ENCODE measurements at regions not wholly inside any gene's neighbourhood (a gene's known extent, or its start where the extent isn't known, plus 50 kb on each side); places are given as distances from the start of the nearest gene placed in this dataset.

GRCh38 chrX:107502316-107502715 lies 52.9 kb downstream of the FRMPD3 start:
- Histone ChIP-seq H3K27me3 (ENCODE audit: control insufficient read depth in 4 of 4, insufficient read depth in 4 of 4, low read length in 3 of 4) (peaks cover 0 to 3% (median 0%) of the 10 kb centered on the region in 4 donors), H3K9me3 (ENCODE audit: control insufficient read depth in 4 of 4, low read length in 3 of 4) (no peaks in the 10 kb centered on the region), H3K27ac (ENCODE audit: low read depth in 1 of 2, low read length in 2 of 2) (no peak overlapping the region), H3K36me3 (ENCODE audit: control insufficient read depth in 4 of 4, insufficient read depth in 3 of 4, low read depth in 1 of 4, low read length in 3 of 4) (no peaks in the 10 kb centered on the region), H3K4me1 (ENCODE audit: control insufficient read depth in 4 of 4, insufficient read depth in 4 of 4, low read length in 3 of 4) (peaks cover 0 to 1% (median 0%) of the 10 kb centered on the region in 4 donors), H3K4me3 (ENCODE audit: low read depth in 1 of 3, low read length in 3 of 3) (no peak overlapping the region), H3K9ac (ENCODE audit: low read depth in 1 of 2, low read length in 2 of 2) (no peak overlapping the region)
- TF ChIP-seq EGR1 (IDR thresholded peaks at IDR 0.05; ENCODE audit: low read depth in 2 of 2) (no peak), ATF3 (IDR thresholded peaks at IDR 0.05) (no peak), FOXA2 (IDR thresholded peaks at IDR 0.05) (no peak), TAF1 (conservative IDR thresholded peaks at IDR 0.05) (no peak), HNF4A (conservative IDR thresholded peaks at IDR 0.05) (no peak), GABPA (IDR thresholded peaks at IDR 0.05 in 1 of 2, conservative IDR thresholded peaks at IDR 0.05 in 1 of 2) (no peak), RAD21 (IDR thresholded peaks at IDR 0.05) (no peak), REST (IDR thresholded peaks at IDR 0.05) (no peak), YY1 (IDR thresholded peaks at IDR 0.05) (no peak), SP1 (IDR thresholded peaks at IDR 0.05) (no peak), RXRA (IDR thresholded peaks at IDR 0.05) (no peak)
- DNase-seq (ENCODE audit: low spot score): no peak
- WGBS: 63% methylated on average over 4 of the region's 4 CpGs

GRCh38 chrX:107504006-107504405 lies 54.6 kb downstream of the FRMPD3 start:
- Histone ChIP-seq H3K4me1 (ENCODE audit: control insufficient read depth in 4 of 4, insufficient read depth in 4 of 4, low read length in 3 of 4) (peaks cover 0 to 1% (median 0%) of the 10 kb centered on the region in 4 donors), H3K4me3 (ENCODE audit: low read depth in 1 of 3, low read length in 3 of 3) (no peak overlapping the region), H3K36me3 (ENCODE audit: control insufficient read depth in 4 of 4, insufficient read depth in 3 of 4, low read depth in 1 of 4, low read length in 3 of 4) (no peaks in the 10 kb centered on the region), H3K9me3 (ENCODE audit: control insufficient read depth in 4 of 4, low read length in 3 of 4) (peaks cover 0 to under 1% (median 0%) of the 10 kb centered on the region in 4 donors), H3K27ac (ENCODE audit: low read depth in 1 of 2, low read length in 2 of 2) (no peak overlapping the region), H3K27me3 (ENCODE audit: control insufficient read depth in 4 of 4, insufficient read depth in 4 of 4, low read length in 3 of 4) (peaks cover 0 to 9% (median 0%) of the 10 kb centered on the region in 4 donors), H3K9ac (ENCODE audit: low read depth in 1 of 2, low read length in 2 of 2) (no peak overlapping the region)
- TF ChIP-seq NR2F2 (IDR thresholded peaks at IDR 0.05): no peak
- TF ChIP-seq REST (IDR thresholded peaks at IDR 0.05): no peak
- TF ChIP-seq TAF1 (conservative IDR thresholded peaks at IDR 0.05): no peak
- no peak for TF ChIP-seq RAD21 (IDR thresholded peaks at IDR 0.05)
- no peak for TF ChIP-seq SP1 (IDR thresholded peaks at IDR 0.05)
- no peak for TF ChIP-seq HNF4A (conservative IDR thresholded peaks at IDR 0.05)
- no peak for TF ChIP-seq ATF3 (IDR thresholded peaks at IDR 0.05)
- no peak for TF ChIP-seq CTCF (IDR thresholded peaks at IDR 0.05; ENCODE audit: low read depth, low read length, missing input control)
- TF ChIP-seq JUND (IDR thresholded peaks at IDR 0.05): no peak
- no peak for TF ChIP-seq MAX (IDR thresholded peaks at IDR 0.05)
- TF ChIP-seq FOXA1 (IDR thresholded peaks at IDR 0.05): no peak
- no peak for TF ChIP-seq GABPA (IDR thresholded peaks at IDR 0.05 in 1 of 2, conservative IDR thresholded peaks at IDR 0.05 in 1 of 2)
- no peak for TF ChIP-seq RXRA (IDR thresholded peaks at IDR 0.05)
- no peak for TF ChIP-seq FOXA2 (IDR thresholded peaks at IDR 0.05)
- no peak for DNase-seq (ENCODE audit: low spot score)
- 83% methylated on average over 4 of the region's 4 CpGs for WGBS

Data from liver (tissue), 8 donors.